ENCODE measurements at regions not wholly inside any gene's neighbourhood (a gene's known extent, or its start where the extent isn't known, plus 50 kb on each side); places are given as distances from the start of the nearest gene placed in this dataset.

DNA sequence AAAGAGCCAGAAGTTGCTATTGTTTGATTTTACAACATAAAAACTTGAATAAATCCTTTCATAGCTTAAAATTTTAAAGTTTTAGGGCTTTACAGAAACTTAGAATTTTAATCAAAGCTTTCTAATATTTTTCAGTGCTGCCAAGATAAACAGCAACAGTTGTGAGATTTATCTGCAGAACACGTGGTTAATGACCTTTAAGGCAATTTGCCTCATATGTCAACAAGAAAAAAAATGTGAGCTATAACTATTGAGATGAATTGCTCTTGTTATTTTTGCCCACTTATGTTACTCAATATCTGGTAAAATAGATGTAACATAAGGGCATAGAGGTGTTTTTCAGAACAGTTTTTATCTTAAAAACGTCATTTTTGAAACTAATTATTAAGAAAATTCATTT is 96.7 kb upstream of the NECTIN3 start:
- in situ Hi-C loops (cut with MboI), result no loop called here

GRCh38 chr3:110984456-110985250 is 87.0 kb upstream of the NECTIN3 start:
- ChIA-PET SMC1A (ENCODE audit: uncharacterized antibody, unreplicated experiment) (no interaction called here), CTCF (no interaction called here), RAD21 (ENCODE audit: unreplicated experiment) (no interaction called here), POLR2A (no interaction called here)
- 17% methylated on average over 4 of the region's 4 CpGs for whole genome bisulfite sequencing (ENCODE audit: insufficient coverage, insufficient replicate concordance, low lambda C conversion rate, missing lambda C conversion rate)
- intact Hi-C loops (cut with micrococcal nuclease; ENCODE audit: unreplicated experiment) (no loop called here), in situ Hi-C loops (cut with MboI) (no loop called here)
- Histone ChIP-seq H2AFZ (ENCODE audit: control insufficient read depth, low read depth, low read length) (no peak overlapping the region), H3K27me3 (replicated peaks in 1 of 2; ENCODE audit: control insufficient read depth in 2 of 2, insufficient read depth in 2 of 2, low read length in 1 of 2) (no peaks in the 10 kb centered on the region), H4K20me1 (ENCODE audit: control insufficient read depth, insufficient read depth) (no peaks in the 10 kb centered on the region), H3K79me2 (ENCODE audit: control insufficient read depth, insufficient read depth, low read length) (no peaks in the 10 kb centered on the region), H3K4me3 (no peak overlapping the region), H3K36me3 (ENCODE audit: control insufficient read depth in 2 of 2, insufficient read depth in 2 of 2, low read length in 1 of 2) (no peaks in the 10 kb centered on the region), H3K9me3 (replicated peaks; ENCODE audit: control insufficient read depth, insufficient read depth, low read length) (no peaks in the 10 kb centered on the region), H3K4me1 (ENCODE audit: control insufficient read depth, insufficient read depth, low read length) (no peaks in the 10 kb centered on the region), H3K9ac (ENCODE audit: control insufficient read depth, insufficient read depth, low read length) (no peak overlapping the region), H3K4me2 (ENCODE audit: control insufficient read depth, insufficient read depth) (no peak overlapping the region), H3K27ac (ENCODE audit: control insufficient read depth, insufficient read depth) (no peak overlapping the region)
- DNase-seq (ENCODE audit: low read depth, low spot score) (no peak), FAIRE-seq (no peak), ATAC-seq (no peak)
- no TSS peak for BruUV-seq (replicated peaks)
- TF ChIP-seq PAX5 (IDR thresholded peaks at IDR 0.05; ENCODE audit: borderline replicate concordance, low read depth, low read length), result no peak
- TF ChIP-seq ZBED1 (IDR thresholded peaks at IDR 0.05; ENCODE audit: borderline replicate concordance), result no peak
- TF ChIP-seq MTA3 (IDR thresholded peaks at IDR 0.05; ENCODE audit: borderline replicate concordance, low read length), result no peak
- no peak for TF ChIP-seq SREBF2 (IDR thresholded peaks at IDR 0.05; ENCODE audit: low read length)
- TF ChIP-seq HCFC1 (IDR thresholded peaks at IDR 0.05; ENCODE audit: low read length), result no peak

More for the DNA sequence above, 96.7 kb upstream of the NECTIN3 start:
- ChIA-PET POLR2A (no interaction called here), CTCF (no interaction called here), RAD21 (ENCODE audit: unreplicated experiment) (no interaction called here), SMC1A (ENCODE audit: uncharacterized antibody, unreplicated experiment) (interaction anchor here (1.1 kb wide), 1 partner anchor 19 kb away, joined by 3 read pairs; no protein-coding TSS in a partner anchor)
- Histone ChIP-seq H3K9me3 (replicated peaks; ENCODE audit: control insufficient read depth, insufficient read depth, low read length) (no peaks in the 10 kb centered on the region), H3K4me3 (no peak overlapping the region), H3K4me1 (ENCODE audit: control insufficient read depth, insufficient read depth, low read length) (no peaks in the 10 kb centered on the region), H3K27ac (ENCODE audit: control insufficient read depth, insufficient read depth) (no peak overlapping the region), H4K20me1 (ENCODE audit: control insufficient read depth, insufficient read depth) (no peaks in the 10 kb centered on the region), H3K9ac (ENCODE audit: control insufficient read depth, insufficient read depth, low read length) (no peak overlapping the region), H3K79me2 (ENCODE audit: control insufficient read depth, insufficient read depth, low read length) (no peaks in the 10 kb centered on the region), H3K4me2 (ENCODE audit: control insufficient read depth, insufficient read depth) (no peak overlapping the region), H3K36me3 (ENCODE audit: control insufficient read depth in 2 of 2, insufficient read depth in 2 of 2, low read length in 1 of 2) (no peaks in the 10 kb centered on the region), H3K27me3 (replicated peaks in 1 of 2; ENCODE audit: control insufficient read depth in 2 of 2, insufficient read depth in 2 of 2, low read length in 1 of 2) (no peaks in the 10 kb centered on the region), H2AFZ (ENCODE audit: control insufficient read depth, low read depth, low read length) (no peak overlapping the region)
- ATAC-seq (no peak), FAIRE-seq (no peak), DNase-seq (ENCODE audit: low read depth, low spot score) (no peak)
- 3% methylated on average over 2 of the region's 2 CpGs for WGBS (ENCODE audit: insufficient coverage, insufficient replicate concordance, low lambda C conversion rate, missing lambda C conversion rate)
- intact Hi-C loops (cut with micrococcal nuclease; ENCODE audit: unreplicated experiment), result no loop called here
- no TSS peak for BruUV-seq (replicated peaks)
- TF ChIP-seq NBN (IDR thresholded peaks at IDR 0.05), result no peak
- TF ChIP-seq, protein P1, sequence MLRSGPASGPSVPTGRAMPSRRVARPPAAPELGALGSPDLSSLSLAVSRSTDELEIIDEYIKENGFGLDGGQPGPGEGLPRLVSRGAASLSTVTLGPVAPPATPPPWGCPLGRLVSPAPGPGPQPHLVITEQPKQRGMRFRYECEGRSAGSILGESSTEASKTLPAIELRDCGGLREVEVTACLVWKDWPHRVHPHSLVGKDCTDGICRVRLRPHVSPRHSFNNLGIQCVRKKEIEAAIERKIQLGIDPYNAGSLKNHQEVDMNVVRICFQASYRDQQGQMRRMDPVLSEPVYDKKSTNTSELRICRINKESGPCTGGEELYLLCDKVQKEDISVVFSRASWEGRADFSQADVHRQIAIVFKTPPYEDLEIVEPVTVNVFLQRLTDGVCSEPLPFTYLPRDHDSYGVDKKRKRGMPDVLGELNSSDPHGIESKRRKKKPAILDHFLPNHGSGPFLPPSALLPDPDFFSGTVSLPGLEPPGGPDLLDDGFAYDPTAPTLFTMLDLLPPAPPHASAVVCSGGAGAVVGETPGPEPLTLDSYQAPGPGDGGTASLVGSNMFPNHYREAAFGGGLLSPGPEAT (IDR thresholded peaks at IDR 0.05; ENCODE audit: low read depth), result no peak

Measured in GM12878 (cell line).